ENCODE measurements at regions not wholly inside any gene's neighbourhood (a gene's known extent, or its start where the extent isn't known, plus 50 kb on each side); places are given as distances from the start of the nearest gene placed in this dataset.

DNA sequence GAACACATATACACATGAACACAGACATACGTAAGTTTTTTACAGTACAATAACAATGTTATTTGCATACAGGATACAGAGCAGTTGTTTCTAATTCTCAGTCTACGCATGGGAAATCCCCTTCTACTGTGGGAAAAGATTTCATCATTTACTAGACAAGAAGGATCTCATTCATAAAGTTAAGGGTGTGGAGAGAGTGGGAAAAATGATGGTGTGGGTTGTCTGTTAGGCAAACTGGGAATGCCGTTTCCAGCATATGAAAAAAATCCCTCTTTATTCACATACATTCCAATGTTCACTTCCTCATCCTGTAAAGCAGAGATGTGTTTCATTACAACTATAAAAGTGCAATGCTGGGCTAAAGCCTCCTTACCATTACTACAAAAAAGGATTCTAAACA is 120.9 kb downstream of the SINHCAF start:
- peak in 1 of 2 donors; percentile 10 for DNase-seq
- Mint-ChIP-seq H3K4me1 (ENCODE audit: low read depth) (peaks cover 8% of the 10 kb centered on the region), H3K27me3 (ENCODE audit: low read depth) (peaks cover 6% of the 10 kb centered on the region), H3K27ac (peak overlapping the region; percentile 56), H3K9me3 (no peaks in the 10 kb centered on the region), H3K36me3 (ENCODE audit: insufficient read depth in 2 of 2) (no peaks in the 10 kb centered on the region), H3K4me3 (peak overlapping the region; percentile 20 to 74)
- ATAC-seq (replicated peaks in 1 of 2): peak; percentile 73 to 85

DNA sequence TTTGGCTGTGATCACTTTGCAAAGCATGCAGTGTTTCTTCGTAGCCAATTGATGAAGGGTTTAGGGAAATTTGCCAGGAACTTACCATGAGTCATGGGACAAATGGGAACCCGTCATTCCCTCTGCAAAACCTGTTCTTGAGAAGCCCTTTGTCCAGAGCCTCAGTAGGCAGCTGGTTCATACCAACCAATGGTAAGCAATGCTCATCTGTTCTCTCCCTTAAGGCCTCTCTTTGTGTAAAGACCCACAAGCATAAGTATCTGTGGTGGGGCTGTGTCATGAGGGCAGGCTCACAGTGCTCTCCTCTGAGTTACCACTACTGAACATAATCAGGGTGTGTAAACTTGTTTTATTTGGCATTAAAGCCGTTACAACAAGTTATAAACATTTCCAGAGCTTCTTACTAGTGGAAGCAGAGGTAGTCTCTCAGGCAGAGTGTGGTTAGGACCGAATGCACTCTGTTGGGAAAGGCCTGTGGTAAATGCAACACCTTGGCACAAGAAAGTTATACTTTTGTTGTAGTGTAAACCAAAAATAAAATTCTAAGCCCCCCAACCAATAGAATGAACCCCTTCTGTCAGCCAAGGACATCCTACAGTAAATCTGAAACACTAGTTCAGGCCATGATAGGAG is 119.8 kb downstream of the SINHCAF start:
- peaks cover 6% of the 10 kb centered on the region for H3K27me3 Mint-ChIP-seq (ENCODE audit: low read depth)
- no peaks in the 10 kb centered on the region for H3K9me3 Mint-ChIP-seq
- ATAC-seq (replicated peaks in 1 of 2) (no peak), DNase-seq (no peak)
- H3K4me3 Mint-ChIP-seq: no peak overlapping the region
- no peaks in the 10 kb centered on the region for H3K36me3 Mint-ChIP-seq (ENCODE audit: insufficient read depth in 2 of 2)
- H3K4me1 Mint-ChIP-seq (ENCODE audit: low read depth): peaks cover 8% of the 10 kb centered on the region
- no peak overlapping the region for H3K27ac Mint-ChIP-seq

DNA sequence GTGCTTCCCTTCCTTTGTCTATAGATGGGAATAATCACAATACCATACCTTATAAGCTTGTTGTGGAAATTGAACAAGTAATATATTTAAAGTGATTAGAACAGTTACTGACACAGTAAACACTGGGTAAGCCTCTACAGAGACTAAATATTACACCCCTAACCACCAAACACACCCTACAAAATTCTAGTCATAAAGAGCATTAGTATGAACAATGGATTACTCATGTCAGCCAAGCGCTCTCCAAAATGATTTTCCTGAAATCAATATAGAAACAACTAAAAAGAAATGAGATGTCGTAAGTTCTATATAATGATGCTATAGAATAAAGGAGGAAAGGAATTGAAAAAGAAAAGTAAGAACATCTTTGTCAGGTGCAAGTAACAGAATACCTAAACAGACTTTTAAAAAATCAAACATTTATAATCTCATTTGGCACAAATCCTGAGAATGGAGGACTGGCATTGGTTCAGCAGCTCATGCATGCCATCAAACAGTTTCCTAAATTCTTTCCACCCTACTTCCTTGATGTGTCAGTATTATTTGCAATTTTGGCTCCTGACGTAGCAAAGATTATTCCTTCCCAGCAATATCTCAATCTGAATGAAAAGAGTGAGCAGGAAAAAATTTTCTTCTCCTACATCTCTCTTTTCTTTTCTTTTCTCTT is 118.0 kb downstream of the SINHCAF start:
- H3K4me3 Mint-ChIP-seq: no peak overlapping the region
- H3K27ac Mint-ChIP-seq: no peak overlapping the region
- ATAC-seq (replicated peaks in 1 of 2) (peak; percentile 60 to 72), DNase-seq (no peak)
- peaks cover 20% of the 10 kb centered on the region for H3K27me3 Mint-ChIP-seq (ENCODE audit: low read depth)
- no peaks in the 10 kb centered on the region for H3K36me3 Mint-ChIP-seq (ENCODE audit: insufficient read depth in 2 of 2)
- no peaks in the 10 kb centered on the region for H3K9me3 Mint-ChIP-seq
- H3K4me1 Mint-ChIP-seq (ENCODE audit: low read depth): peaks cover 8% of the 10 kb centered on the region

DNA sequence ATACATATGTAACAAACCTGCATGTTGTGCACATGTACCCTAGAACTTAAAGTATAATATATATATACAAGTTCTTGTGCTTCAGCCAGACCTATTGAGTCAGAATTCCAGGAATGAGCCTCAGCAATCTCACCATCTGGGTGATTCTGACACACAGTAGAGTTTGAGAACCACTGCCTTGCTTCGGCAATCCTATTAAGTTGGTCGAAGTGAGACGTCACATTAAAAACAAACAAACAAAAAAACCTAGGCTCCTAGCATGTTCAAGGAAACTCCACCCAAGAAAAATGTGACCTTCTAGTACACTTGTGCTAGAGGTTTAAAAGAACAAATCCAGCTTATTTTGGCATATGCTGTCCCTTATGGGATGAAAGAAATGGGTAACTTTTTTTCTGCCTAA is 115.8 kb downstream of the SINHCAF start:
- no peak for DNase-seq
- H3K27ac Mint-ChIP-seq: no peak overlapping the region
- no peaks in the 10 kb centered on the region for H3K36me3 Mint-ChIP-seq (ENCODE audit: insufficient read depth in 2 of 2)
- H3K4me1 Mint-ChIP-seq (ENCODE audit: low read depth): peaks cover 2% of the 10 kb centered on the region
- H3K9me3 Mint-ChIP-seq: no peaks in the 10 kb centered on the region
- H3K27me3 Mint-ChIP-seq (ENCODE audit: low read depth): peaks cover 14% of the 10 kb centered on the region
- H3K4me3 Mint-ChIP-seq: no peak overlapping the region
- no peak for ATAC-seq (replicated peaks in 1 of 2)

DNA sequence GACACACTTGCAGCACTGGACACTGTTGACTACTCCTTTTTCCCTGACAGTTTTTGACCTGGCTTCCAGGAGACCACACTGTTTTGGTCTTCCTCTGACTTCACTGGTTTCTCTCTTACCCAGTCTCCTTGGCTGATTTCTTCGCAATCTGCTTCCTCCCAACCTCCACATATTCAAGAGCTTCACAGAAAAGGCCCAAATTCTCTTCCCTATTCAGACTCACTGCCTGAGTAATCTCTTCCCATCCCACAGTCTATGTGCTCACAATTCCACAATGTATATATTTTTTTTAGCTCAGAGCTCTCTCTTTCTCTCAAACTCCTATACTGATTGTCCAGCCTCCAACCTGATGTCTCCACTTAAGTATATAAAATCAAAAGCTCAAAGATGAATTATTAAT is 115.4 kb downstream of the SINHCAF start:
- Mint-ChIP-seq H3K36me3 (ENCODE audit: insufficient read depth in 2 of 2) (no peaks in the 10 kb centered on the region), H3K4me1 (ENCODE audit: low read depth) (no peaks in the 10 kb centered on the region), H3K4me3 (no peak overlapping the region), H3K9me3 (no peaks in the 10 kb centered on the region), H3K27me3 (ENCODE audit: low read depth) (peaks cover 17% of the 10 kb centered on the region), H3K27ac (no peak overlapping the region)
- ATAC-seq (replicated peaks in 1 of 2) (no peak), DNase-seq (no peak)

DNA sequence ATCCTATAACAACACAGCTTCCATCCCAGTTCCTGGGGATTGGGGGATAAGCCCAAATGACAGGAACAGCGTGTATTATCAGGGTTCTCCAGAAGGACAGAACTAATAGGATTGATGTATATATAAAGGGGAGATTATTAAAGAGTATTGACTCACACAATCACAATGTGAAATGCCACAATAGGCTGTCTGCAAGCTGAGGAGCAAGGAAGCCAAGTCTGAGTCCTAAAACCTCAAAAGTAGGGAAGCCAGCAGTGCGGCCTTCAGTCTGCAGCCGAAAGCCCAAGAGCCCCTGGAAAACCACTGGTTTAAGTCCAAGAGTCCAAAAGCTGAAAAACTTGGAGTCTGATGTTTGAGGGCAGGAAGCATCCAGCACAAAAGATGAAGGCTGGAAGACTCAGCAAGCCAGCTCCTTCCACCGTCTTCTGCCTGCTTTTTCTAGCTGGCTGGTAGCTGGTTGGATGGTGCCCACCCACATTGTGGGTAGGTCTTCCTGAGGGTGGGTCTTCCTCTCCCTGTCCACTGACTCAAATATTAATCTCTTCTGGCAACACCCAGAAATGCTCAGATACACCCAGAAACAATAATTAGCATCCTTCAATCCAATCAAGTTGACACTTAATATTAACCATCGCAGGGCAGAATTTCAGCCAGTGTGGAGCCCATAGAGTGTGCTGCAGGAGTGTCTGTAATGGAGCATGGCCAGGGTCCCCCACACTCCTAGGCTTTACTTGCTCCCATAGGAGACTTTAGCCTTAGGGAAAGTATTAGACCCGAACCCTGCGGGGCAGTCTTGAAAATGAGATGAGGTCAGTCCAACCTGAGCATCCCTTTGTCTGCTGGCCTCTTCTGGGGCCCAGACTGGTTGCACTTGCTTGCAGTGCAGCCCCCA is 111.1 kb downstream of the SINHCAF start:
- Mint-ChIP-seq H3K4me1 (ENCODE audit: low read depth) (no peaks in the 10 kb centered on the region), H3K27me3 (ENCODE audit: low read depth) (peaks cover 20% of the 10 kb centered on the region), H3K36me3 (ENCODE audit: insufficient read depth in 2 of 2) (no peaks in the 10 kb centered on the region), H3K9me3 (no peaks in the 10 kb centered on the region), H3K4me3 (no peak overlapping the region), H3K27ac (no peak overlapping the region)
- no peak for ATAC-seq (replicated peaks in 1 of 2)
- DNase-seq: no peak

DNA sequence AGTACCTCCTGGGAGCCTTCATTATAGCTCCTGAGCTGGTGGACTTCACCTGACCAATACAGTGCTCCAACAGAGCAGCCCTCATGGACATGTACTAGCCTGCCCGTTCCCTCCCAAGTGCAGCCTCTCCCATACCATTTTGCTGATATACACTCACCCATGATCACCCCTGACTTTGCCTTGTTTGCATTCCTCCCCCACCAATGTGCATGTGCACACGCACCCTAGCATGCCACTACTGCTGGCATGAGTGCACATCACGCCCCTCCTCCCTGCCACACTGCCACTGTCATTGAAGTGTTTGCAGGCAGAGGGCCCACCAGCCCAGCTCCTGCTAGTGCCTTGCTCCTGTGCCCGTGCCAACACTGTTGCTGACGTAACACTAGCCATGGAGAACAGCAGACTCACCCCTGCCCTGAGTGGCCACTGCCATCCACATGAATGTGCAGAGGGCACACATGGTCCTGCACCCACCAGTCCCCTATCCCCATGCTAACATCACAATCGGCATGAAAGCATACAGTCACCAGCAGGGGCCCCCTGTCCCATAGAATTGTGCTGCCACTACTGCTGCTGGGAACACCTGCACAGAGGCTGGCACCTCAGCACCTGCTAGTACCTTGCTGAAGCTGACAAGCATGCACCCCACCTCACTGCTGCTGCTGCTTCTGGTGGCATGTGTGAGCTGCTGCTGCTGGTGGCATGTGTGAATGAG is 110.3 kb downstream of the SINHCAF start:
- H3K9me3 Mint-ChIP-seq: no peaks in the 10 kb centered on the region
- H3K4me3 Mint-ChIP-seq: no peak overlapping the region
- H3K27ac Mint-ChIP-seq: no peak overlapping the region
- ATAC-seq (replicated peaks in 1 of 2) (peak in 1 of 2 donors; percentile 19), DNase-seq (no peak)
- no peaks in the 10 kb centered on the region for H3K36me3 Mint-ChIP-seq (ENCODE audit: insufficient read depth in 2 of 2)
- H3K4me1 Mint-ChIP-seq (ENCODE audit: low read depth): no peaks in the 10 kb centered on the region
- H3K27me3 Mint-ChIP-seq (ENCODE audit: low read depth): peaks cover 20% of the 10 kb centered on the region

DNA sequence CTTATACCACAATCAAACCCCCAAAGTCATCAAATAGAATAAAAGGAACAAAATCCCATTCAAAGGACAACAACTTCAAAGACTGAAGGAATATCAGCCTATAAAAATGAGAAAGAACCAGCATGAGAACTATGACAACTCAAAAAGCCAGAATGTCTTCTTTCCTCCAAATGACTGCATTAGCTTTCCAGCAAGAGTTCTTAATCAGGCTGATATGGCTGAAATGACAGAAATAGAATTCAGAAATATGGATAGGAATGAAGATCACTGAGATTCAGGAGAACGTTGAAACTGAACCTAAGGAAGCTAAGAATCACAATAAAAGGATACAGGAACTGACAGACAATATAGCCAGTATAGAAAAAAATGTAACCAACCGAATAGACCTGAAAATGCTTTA is 109.5 kb downstream of the SINHCAF start:
- no peak overlapping the region for H3K4me3 Mint-ChIP-seq
- no peaks in the 10 kb centered on the region for H3K9me3 Mint-ChIP-seq
- peaks cover 16% of the 10 kb centered on the region for H3K27me3 Mint-ChIP-seq (ENCODE audit: low read depth)
- ATAC-seq (replicated peaks in 1 of 2): no peak
- no peak for DNase-seq
- H3K4me1 Mint-ChIP-seq (ENCODE audit: low read depth): no peaks in the 10 kb centered on the region
- no peaks in the 10 kb centered on the region for H3K36me3 Mint-ChIP-seq (ENCODE audit: insufficient read depth in 2 of 2)
- no peak overlapping the region for H3K27ac Mint-ChIP-seq

DNA sequence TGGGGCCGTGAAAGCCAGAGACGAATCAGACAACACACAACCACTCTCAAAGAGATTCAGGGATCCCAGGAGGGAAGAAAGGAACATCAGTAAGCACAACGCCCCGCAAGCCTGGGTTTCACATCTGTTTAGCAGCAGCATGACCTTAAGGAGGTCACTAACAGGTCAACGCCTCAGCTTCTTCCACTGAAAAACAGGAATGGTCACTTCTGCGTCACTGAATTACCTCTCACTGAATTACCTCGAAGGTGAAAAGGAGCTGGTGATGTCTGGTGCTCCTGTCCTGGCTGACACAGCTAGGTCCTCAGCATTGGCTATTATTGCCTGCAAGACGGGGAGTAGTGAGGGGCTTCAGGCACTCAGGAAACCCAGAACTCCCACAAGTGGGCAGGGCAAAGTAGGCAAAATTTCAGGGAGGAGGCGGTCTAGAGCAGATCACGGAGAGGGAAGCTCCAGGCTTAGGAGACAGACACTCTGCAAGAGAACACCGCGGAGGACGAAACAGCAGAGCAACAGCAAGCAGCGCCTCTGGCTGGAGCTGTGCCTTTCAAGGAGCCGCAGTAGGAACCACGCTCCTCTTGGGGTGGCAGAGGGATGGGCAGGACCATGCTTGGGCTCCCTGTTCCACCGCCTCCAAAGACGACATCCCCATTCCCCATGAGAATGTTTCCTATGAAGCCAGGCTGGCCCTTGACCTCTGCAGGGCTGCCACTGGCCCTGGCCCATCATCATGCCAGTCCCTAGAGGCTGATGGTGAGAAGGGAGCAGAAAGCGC is 108.4 kb downstream of the SINHCAF start:
- Mint-ChIP-seq H3K4me3 (no peak overlapping the region), H3K27ac (no peak overlapping the region), H3K36me3 (ENCODE audit: insufficient read depth in 2 of 2) (no peaks in the 10 kb centered on the region), H3K9me3 (no peaks in the 10 kb centered on the region), H3K27me3 (ENCODE audit: low read depth) (peaks cover 6% of the 10 kb centered on the region), H3K4me1 (ENCODE audit: low read depth) (no peaks in the 10 kb centered on the region)
- no peak for DNase-seq
- no peak for ATAC-seq (replicated peaks in 1 of 2)

DNA sequence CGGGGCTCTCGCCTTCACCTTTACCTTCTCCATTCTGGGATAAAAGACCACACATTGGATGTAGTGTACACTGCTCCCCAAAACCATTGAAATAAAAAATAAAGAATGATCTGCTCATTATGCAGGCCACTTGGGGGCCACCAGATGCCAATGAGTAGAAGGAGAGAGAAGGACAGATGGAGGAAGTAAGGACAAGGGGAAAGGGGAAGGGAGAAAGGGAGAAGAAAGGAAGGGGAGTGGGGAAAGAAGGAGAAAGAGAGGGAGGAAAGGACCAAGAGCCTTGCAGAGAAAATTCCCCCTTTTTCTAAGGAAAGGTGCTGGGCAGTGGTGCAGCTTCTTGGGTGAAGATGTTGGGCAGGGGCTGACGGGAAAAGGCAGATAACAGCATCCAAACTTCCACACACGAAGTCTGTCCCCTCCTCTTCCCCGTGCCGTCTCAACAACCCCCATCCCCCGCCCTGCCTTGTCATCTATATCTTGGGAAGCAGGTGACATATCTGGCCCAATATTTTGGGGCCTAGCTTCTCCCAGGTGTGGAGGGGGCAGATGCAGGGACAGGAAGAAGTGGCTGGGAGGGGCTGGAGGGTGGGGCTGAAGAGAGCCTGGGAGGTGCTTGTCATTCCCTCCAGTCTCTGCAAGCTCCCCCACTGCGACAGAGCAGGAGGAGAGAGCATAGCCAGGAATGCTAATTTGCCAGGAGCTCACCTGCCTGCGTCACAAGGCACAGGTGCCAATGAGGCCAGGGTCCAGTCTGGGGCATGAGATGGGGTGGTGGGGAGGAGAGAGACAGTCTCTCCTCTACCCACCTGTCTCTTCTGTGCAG is 107.5 kb downstream of the SINHCAF start:
- ATAC-seq (replicated peaks in 1 of 2) (no peak), DNase-seq (no peak)
- Mint-ChIP-seq H3K9me3 (no peaks in the 10 kb centered on the region), H3K4me1 (ENCODE audit: low read depth) (no peaks in the 10 kb centered on the region), H3K27ac (no peak overlapping the region), H3K4me3 (no peak overlapping the region), H3K27me3 (ENCODE audit: low read depth) (peaks cover 6% of the 10 kb centered on the region), H3K36me3 (ENCODE audit: insufficient read depth in 2 of 2) (no peaks in the 10 kb centered on the region)

DNA sequence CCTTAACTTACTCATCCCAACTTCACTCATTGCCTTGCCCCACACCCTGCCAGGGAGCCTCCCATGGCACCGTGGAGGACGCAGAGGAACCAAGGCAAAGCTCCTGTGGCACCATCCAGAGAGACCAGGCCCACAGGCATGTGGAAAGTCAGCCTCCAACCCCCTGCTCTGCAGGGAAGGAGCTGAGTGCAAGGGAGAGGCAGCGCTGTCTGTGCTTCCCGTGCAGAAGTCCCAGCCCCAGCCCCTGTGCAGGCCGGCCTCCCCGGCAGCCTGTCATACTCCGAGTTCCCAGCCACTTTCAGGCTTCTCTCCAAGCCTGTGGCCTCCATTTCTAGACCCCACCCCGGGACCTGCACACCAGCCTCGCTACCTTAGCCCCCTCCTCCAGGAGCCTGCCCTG is 106.4 kb downstream of the SINHCAF start:
- no peak for ATAC-seq (replicated peaks in 1 of 2)
- no peak overlapping the region for H3K27ac Mint-ChIP-seq
- DNase-seq: no peak
- H3K27me3 Mint-ChIP-seq (ENCODE audit: low read depth): peaks cover 6% of the 10 kb centered on the region
- no peaks in the 10 kb centered on the region for H3K4me1 Mint-ChIP-seq (ENCODE audit: low read depth)
- H3K36me3 Mint-ChIP-seq (ENCODE audit: insufficient read depth in 2 of 2): no peaks in the 10 kb centered on the region
- H3K4me3 Mint-ChIP-seq: no peak overlapping the region
- no peaks in the 10 kb centered on the region for H3K9me3 Mint-ChIP-seq

DNA sequence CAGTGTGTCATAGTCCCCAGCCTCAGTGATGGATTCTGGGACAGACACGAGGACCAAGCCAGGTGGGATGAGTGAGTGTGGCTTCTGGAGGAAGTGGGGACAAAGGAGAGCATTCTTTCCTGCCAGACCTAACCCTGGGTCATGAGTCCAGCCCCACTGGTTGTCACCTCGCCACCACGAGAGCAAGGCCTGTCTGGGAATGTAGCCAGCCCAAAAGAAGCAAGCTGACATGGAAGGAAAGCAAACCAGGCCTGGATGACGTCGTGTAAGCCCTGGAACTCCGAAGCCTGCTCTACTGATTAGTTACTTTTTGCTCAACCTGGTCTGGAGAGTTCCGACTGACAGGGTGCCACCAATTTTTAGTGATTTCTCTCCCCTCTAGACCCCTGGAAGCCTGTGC is 105.9 kb downstream of the SINHCAF start:
- ATAC-seq (replicated peaks in 1 of 2) (no peak), DNase-seq (no peak)
- Mint-ChIP-seq H3K4me1 (ENCODE audit: low read depth) (no peaks in the 10 kb centered on the region), H3K4me3 (no peak overlapping the region), H3K27ac (no peak overlapping the region), H3K9me3 (no peaks in the 10 kb centered on the region), H3K27me3 (ENCODE audit: low read depth) (peaks cover 6% of the 10 kb centered on the region), H3K36me3 (ENCODE audit: insufficient read depth in 2 of 2) (no peaks in the 10 kb centered on the region)
